H1 (cell line): ENCODE measurements at regions not wholly inside any gene's neighbourhood (a gene's known extent, or its start where the extent isn't known, plus 50 kb on each side); places are given as distances from the start of the nearest gene placed in this dataset.

ENCODE experiments used
- CTCF ChIA-PET: fragments of 300-600 bp; sonication (Branson Sonifier 250); formaldehyde crosslinking; loops from one replicate; lab custom pipeline; 2021; ENCODE audit not compliant: partially characterized antibody; lab: Charles Lee
- POLR2A ChIA-PET: fragments of 300-600 bp; sonication (Branson Sonifier 250); formaldehyde crosslinking; loops from one replicate; lab custom pipeline; 2021; ENCODE audit warnings: inconsistent platforms; ENCODE audit not compliant: partially characterized antibody; lab: Charles Lee
- DNase-seq, 2 experiments: peaks; one replicate each; pipeline versions ENCODE4 v3.0.0 to v3.0.0-alpha.2; 2010 to 2022; ENCODE audit warnings: low spot score in 2 of 2, low read depth in 1 of 2, mixed read lengths in 1 of 2
- FAIRE-seq: peaks from 2 replicates; lab custom pipeline; 2011; peaks lifted over from hg19 to GRCh38; lab: Jason Lieb, UNC
- H2AFZ ChIP-seq: 2 replicates; pipeline ENCODE4 v1.8.1; 2012; ENCODE audit warnings: low read length, inconsistent platforms
- H2AK5ac ChIP-seq: 2 replicates; pipeline ENCODE4 v1.6.1; 2013; ENCODE audit warnings: low read depth, low read length
- H2BK120ac ChIP-seq: replicated peaks from 2 replicates; pipeline ENCODE3; 2013; ENCODE audit warnings: low read depth, low read length, inconsistent platforms
- H2BK12ac ChIP-seq: 2 replicates; pipeline ENCODE4 v1.6.1; 2013; ENCODE audit warnings: low read depth, low read length
- H2BK15ac ChIP-seq: 2 replicates; pipeline ENCODE4 v1.6.1; 2013; ENCODE audit warnings: low read length
- H2BK20ac ChIP-seq: 2 replicates; pipeline ENCODE4 v1.6.1; 2013; ENCODE audit warnings: low read length
- H2BK5ac ChIP-seq: 2 replicates; pipeline ENCODE4 v1.6.1; 2013; ENCODE audit warnings: low read depth, low read length
- H3K14ac ChIP-seq: 2 replicates; pipeline ENCODE4 v1.6.1; 2013; ENCODE audit warnings: inconsistent platforms; ENCODE audit not compliant: insufficient read length
- H3K18ac ChIP-seq: 2 replicates; pipeline ENCODE4 v1.6.1; 2013; ENCODE audit warnings: low read length; ENCODE audit errors: extremely low read depth
- H3K23ac ChIP-seq: 2 replicates; pipeline ENCODE4 v1.6.1; 2013; ENCODE audit warnings: inconsistent platforms; ENCODE audit not compliant: insufficient read length
- H3K23me2 ChIP-seq: 2 replicates; pipeline ENCODE4 v1.6.1; 2013; ENCODE audit warnings: low read depth, low read length
- H3K27ac ChIP-seq: 2 replicates; pipeline ENCODE4 v1.6.1; 2011; ENCODE audit warnings: low read depth, low read length, inconsistent platforms
- H3K27me3 ChIP-seq, 4 experiments: replicated peaks in 1 of 4; 1 replicate in 1 of 4; 2 replicates in 3 of 4; pipeline versions ENCODE4 v1.6.1 to v1.8.1; 2011 to 2013; ENCODE audit warnings: low read length in 3 of 4, mild to moderate bottlenecking in 3 of 4, inconsistent platforms in 2 of 4, mixed read lengths in 2 of 4, moderate library complexity in 1 of 4; ENCODE audit not compliant: control insufficient read depth in 3 of 4, insufficient read depth in 3 of 4; ENCODE audit errors: extremely low read depth in 1 of 4
- H3K36me3 ChIP-seq, 4 experiments: 2 replicates each; pipeline versions ENCODE4 v1.6.1 to v1.8.1; 2011 to 2013; ENCODE audit warnings: mild to moderate bottlenecking in 4 of 4, low read length in 3 of 4, moderate library complexity in 2 of 4, control low read depth in 1 of 4, inconsistent platforms in 1 of 4; ENCODE audit not compliant: insufficient read depth in 4 of 4, control insufficient read depth in 2 of 4
- H3K4ac ChIP-seq: replicated peaks from 2 replicates; pipeline ENCODE3; 2013; ENCODE audit warnings: low read length, low read depth, mixed read lengths, inconsistent platforms; ENCODE audit not compliant: insufficient read length
- H3K4me1 ChIP-seq, 4 experiments: replicated peaks in 1 of 4; 1 replicate in 1 of 4; 2 replicates in 3 of 4; pipeline versions ENCODE4 v1.6.1 to v1.8.1; 2011 to 2013; ENCODE audit warnings: low read length in 3 of 4, inconsistent platforms in 2 of 4, mixed read lengths in 1 of 4; ENCODE audit not compliant: insufficient read depth in 4 of 4, control insufficient read depth in 3 of 4
- H3K4me2 ChIP-seq, 2 experiments: 2 replicates each; pipeline versions ENCODE4 v1.6.1 to v1.8.1; 2011 to 2013; ENCODE audit warnings: low read depth in 2 of 2, low read length in 2 of 2, control low read depth in 1 of 2, inconsistent platforms in 1 of 2, mild to moderate bottlenecking in 1 of 2; ENCODE audit not compliant: insufficient read depth in 1 of 2
- H3K4me3 ChIP-seq, 4 experiments: fragments of 200-600, 300-600 bp in 1 of 4; sonication (generic), shearing (Covaris generic), sonication (Bioruptor Twin) in 1 of 4; 2 replicates each; pipeline versions ENCODE4 v1.5.1 to v1.8.1; 2011 to 2016; ENCODE audit warnings: low read length in 4 of 4, low read depth in 3 of 4, control low read depth in 2 of 4, inconsistent platforms in 2 of 4, mild to moderate bottlenecking in 2 of 4, mixed read lengths in 1 of 4, moderate library complexity in 1 of 4; ENCODE audit not compliant: insufficient read depth in 2 of 4; ENCODE audit errors: extremely low read depth in 1 of 4
- H3K56ac ChIP-seq: replicated peaks from 2 replicates; pipeline ENCODE3; 2013; ENCODE audit warnings: low read depth, mild to moderate bottlenecking, mixed read lengths, low read length, inconsistent platforms; ENCODE audit not compliant: insufficient read length
- H3K79me1 ChIP-seq: 2 replicates; pipeline ENCODE4 v1.6.1; 2013; ENCODE audit warnings: low read depth, low read length, control low read depth
- H3K79me2 ChIP-seq, 2 experiments: 2 replicates each; pipeline versions ENCODE4 v1.6.1 to v1.8.1; 2012 to 2013; ENCODE audit warnings: low read length in 2 of 2, mild to moderate bottlenecking in 2 of 2, inconsistent platforms in 1 of 2; ENCODE audit not compliant: insufficient read depth in 2 of 2, control insufficient read depth in 1 of 2
- H3K9ac ChIP-seq, 4 experiments: replicated peaks in 1 of 4; 1 replicate in 1 of 4; 2 replicates in 3 of 4; pipeline versions ENCODE4 v1.6.1 to v1.8.1; 2011 to 2013; ENCODE audit warnings: low read depth in 3 of 4, low read length in 3 of 4, control low read depth in 2 of 4, mild to moderate bottlenecking in 2 of 4, moderate library complexity in 2 of 4, inconsistent platforms in 1 of 4; ENCODE audit errors: extremely low read depth in 1 of 4
- H3K9me3 ChIP-seq, 2 experiments: 2 replicates each; pipeline versions ENCODE4 v1.6.1 to v1.8.1; 2012 to 2013; ENCODE audit warnings: mild to moderate bottlenecking in 2 of 2, moderate library complexity in 2 of 2, control low read depth in 1 of 2, inconsistent platforms in 1 of 2, low read depth in 1 of 2, low read length in 1 of 2, mixed read lengths in 1 of 2; ENCODE audit not compliant: insufficient read depth in 2 of 2
- H4K20me1 ChIP-seq, 2 experiments: replicated peaks in 1 of 2; 2 replicates each; pipeline versions ENCODE3 to v1.8.1; 2011 to 2013; ENCODE audit warnings: inconsistent platforms in 2 of 2, low read length in 2 of 2, mild to moderate bottlenecking in 1 of 2; ENCODE audit not compliant: insufficient read depth in 2 of 2, control insufficient read depth in 1 of 2
- H4K5ac ChIP-seq: 2 replicates; pipeline ENCODE4 v1.6.1; 2013; ENCODE audit warnings: low read length, low read depth, mixed read lengths, inconsistent platforms; ENCODE audit not compliant: insufficient read length
- H4K8ac ChIP-seq: 2 replicates; pipeline ENCODE4 v1.8.0; 2013; ENCODE audit warnings: mild to moderate bottlenecking, moderate library complexity, low read length, inconsistent platforms; ENCODE audit not compliant: insufficient read depth; ENCODE audit errors: extremely low read depth
- H4K91ac ChIP-seq: replicated peaks from 2 replicates; pipeline ENCODE3; 2013; ENCODE audit warnings: low read length, mixed read lengths, inconsistent platforms; ENCODE audit not compliant: insufficient read length
- CBX8 ChIP-seq: fragments of 300-800, 300-1000 bp; sonication (generic); IDR thresholded peaks from 2 replicates; pipeline ENCODE4 v1.7.1; 2016; ENCODE audit warnings: low read depth, low read length, borderline replicate concordance
- TEAD4 ChIP-seq: IDR thresholded peaks from 2 replicates; pipeline ENCODE4 v1.6.1; 2012; ENCODE audit warnings: low read depth, low read length, inconsistent platforms, mixed read lengths
- YY1 ChIP-seq: IDR thresholded peaks from 2 replicates; pipeline ENCODE4 v1.6.1; 2011; ENCODE audit warnings: low read depth, mild to moderate bottlenecking, low read length
- WGBS, 2 experiments: shearing (Covaris generic) in 1 of 2; methylation state at CpG; one replicate each; pipeline versions ENCODE4 v1.1.6 to v1.1.7; 2013 to 2015; ENCODE audit warnings: low lambda C conversion rate in 2 of 2, mixed read lengths in 2 of 2, inconsistent platforms in 1 of 2, low coverage in 1 of 2, missing lambda C conversion rate in 1 of 2; ENCODE audit not compliant: insufficient replicate concordance in 2 of 2, insufficient coverage in 1 of 2, insufficient read length in 1 of 2; ENCODE audit errors: extremely low coverage in 1 of 2, missing lambda C conversion rate in 1 of 2; 5-methylcytosine and 5-hydroxymethylcytosine counted together

GRCh38 chr12:114257687-114258086 lies 148.3 kb downstream of the TBX5 start:
- no peak overlapping the region for H4K5ac ChIP-seq
- no peak overlapping the region for H2BK12ac ChIP-seq
- H4K8ac ChIP-seq = no peak overlapping the region
- H3K4me2 ChIP-seq = no peak overlapping the region
- no peaks in the 10 kb centered on the region; a peak in 1 of 7 replicates for H3K27me3 ChIP-seq
- H2BK120ac ChIP-seq = no peak overlapping the region
- no peak overlapping the region for H3K4me3 ChIP-seq
- H2AK5ac ChIP-seq = no peak overlapping the region
- CTCF ChIA-PET = no interaction called here
- H3K9ac ChIP-seq = no peak overlapping the region
- no peaks in the 10 kb centered on the region for H3K79me2 ChIP-seq
- no peak overlapping the region for H3K4ac ChIP-seq
- no peaks in the 10 kb centered on the region for H4K20me1 ChIP-seq
- TF ChIP-seq TEAD4 = peak; percentile 49; the same call in 1 of the 2 replicates
- TF ChIP-seq YY1 = peak; percentile 88
- TF ChIP-seq CBX8 = no peak
- no peaks in the 10 kb centered on the region for H3K9me3 ChIP-seq
- no peak overlapping the region for H3K18ac ChIP-seq
- no peak for FAIRE-seq
- no peak overlapping the region for H3K27ac ChIP-seq
- H3K23ac ChIP-seq = no peak overlapping the region
- no peak overlapping the region for H4K91ac ChIP-seq
- H3K23me2 ChIP-seq = 0 out of 2 replicates have a peak, but pooled peaks cover 1% of the 10 kb centered on the region
- POLR2A ChIA-PET = no interaction called here
- no peak overlapping the region for H3K14ac ChIP-seq
- no peak overlapping the region for H2AFZ ChIP-seq
- H3K36me3 ChIP-seq = no peaks in the 10 kb centered on the region
- no peaks in the 10 kb centered on the region for H3K79me1 ChIP-seq
- no peak overlapping the region for H3K56ac ChIP-seq
- H2BK20ac ChIP-seq = no peak overlapping the region
- no peak overlapping the region for H2BK5ac ChIP-seq
- whole genome bisulfite sequencing, 2 experiments = 94% methylated on average over 4 of the region's 4 CpGs; no CpG with 5 or more reads in 1 of the 2 experiments
- H2BK15ac ChIP-seq = no peak overlapping the region
- no peak for DNase-seq
- no peaks in the 10 kb centered on the region for H3K4me1 ChIP-seq
